IPS DF 19.7 (cell line): ENCODE measurements at regions not wholly inside any gene's neighbourhood (a gene's known extent, or its start where the extent isn't known, plus 50 kb on each side); places are given as distances from the start of the nearest gene placed in this dataset.

Source experiments
- DNase-seq: peaks from one replicate; pipeline ENCODE4 v3.0.0-alpha.2; 2013; ENCODE audit warnings: low read depth, low spot score

DNA sequence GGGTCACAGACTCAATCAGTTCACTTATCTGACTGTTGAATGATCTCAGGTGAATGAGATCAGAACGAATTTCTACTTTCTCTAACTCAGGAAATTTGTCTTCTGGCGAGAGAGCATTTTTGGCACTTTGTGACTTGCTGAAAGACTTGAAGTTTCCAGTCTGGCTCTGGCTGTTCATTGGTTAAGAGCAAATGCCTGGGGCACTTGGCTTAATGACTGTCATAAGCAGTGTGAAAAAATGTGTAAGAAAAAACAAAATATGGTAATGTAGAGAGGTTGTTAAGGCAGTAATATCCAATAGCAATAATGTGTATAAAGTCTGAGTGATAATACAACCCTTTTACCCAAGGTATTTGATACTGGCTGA, 71.3 kb upstream of the PGRMC2 start:
- no peak for DNase-seq

DNA sequence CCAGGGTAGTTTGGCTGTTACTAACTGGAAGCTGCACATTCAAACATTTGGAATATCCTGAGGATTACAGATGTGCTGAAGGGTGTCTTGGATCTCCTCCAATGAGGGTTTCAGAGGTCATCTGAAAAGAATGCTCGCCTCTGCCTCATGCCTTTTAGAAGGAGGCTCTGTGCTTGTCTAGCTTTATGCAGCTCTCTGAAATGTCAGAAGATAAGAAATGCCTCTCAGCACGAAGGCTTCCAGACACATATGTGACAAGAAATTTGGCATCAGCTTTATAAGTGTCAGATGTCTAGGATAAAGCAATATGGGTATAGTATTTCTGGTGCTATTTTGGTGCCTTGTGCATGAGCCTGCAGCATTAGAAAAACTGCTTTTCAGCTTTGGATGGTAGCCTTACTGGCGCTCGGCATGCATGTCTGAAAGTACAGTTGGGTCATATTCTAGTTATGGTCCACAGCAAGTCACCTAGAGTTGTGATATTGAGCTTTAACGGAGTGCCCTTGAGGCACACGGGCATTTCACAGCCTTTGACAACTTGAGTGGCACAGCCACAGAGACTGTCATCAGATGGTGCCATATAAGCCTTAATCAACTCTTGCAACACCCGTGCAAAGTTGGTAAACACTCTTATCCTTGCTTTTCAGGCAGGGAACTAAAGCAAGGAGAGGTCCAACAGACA, 70.8 kb upstream of the PGRMC2 start:
- no peak for DNase-seq

DNA sequence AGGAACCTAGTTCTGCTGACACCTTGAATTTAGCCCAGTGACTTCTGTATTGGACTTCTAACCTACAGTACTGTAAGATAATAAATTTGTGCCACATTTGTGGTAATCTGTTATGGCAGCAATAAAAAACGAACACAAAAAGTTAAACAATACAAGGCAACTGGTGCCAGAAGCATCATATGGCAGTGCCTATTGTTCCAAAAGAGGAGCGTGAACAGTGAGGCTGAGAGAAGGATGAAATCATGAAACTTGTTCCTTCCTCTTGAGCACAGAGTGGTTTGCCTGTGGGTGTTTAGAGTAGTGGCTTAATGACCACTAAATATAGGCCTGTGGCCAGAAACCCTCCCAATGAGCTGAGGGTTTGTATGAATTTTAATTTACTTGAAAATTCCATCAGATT, 69.7 kb upstream of the PGRMC2 start:
- no peak for DNase-seq

DNA sequence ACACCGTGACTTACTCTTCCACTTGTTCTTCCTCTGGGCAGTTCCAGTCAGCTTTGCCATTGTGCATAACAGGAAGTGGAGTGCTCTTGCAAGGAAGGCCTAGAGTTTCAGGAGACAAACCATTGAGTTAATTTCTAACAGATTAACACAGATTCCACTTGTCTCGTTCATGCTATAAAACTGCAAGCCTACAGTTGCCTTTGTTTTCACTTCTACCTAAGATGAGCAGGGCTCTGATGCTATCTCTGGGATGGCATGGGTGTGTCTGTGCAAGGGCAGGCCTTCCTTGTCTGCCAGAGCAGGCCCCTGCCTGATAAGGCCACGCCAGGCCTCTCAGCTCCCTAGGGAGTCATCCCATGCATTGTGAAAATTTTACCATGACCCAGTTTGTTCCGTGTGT, 67.7 kb upstream of the PGRMC2 start:
- no peak for DNase-seq

DNA sequence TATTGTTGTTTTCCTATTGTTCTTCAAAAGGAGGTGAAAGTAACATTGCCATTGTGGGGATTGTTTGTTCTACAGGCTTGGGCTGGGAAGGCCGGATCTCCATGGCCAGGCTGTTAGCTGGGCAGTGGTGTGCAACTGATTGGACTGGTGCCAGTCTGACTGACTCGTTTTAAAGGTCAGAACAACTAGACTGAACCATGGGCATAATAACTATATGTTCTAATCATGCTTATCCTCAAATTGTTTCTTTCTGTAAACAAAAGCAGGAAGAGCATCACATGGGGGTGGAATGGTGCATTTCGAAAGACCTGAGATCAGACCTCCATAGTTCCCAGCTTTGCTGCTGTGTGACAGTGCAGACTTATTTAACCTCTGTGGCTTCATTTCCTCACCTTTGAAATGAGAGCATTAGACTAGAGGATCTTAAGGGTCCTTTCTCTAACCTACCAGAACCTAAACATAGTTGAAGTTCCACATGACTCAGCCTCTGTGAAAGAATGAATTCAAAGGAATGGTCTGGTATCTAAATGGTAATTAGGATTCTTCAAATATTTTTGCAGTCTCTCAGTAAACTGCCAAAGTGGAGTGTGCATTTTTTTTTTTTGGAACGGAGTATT, 66.7 kb upstream of the PGRMC2 start:
- no peak for DNase-seq

DNA sequence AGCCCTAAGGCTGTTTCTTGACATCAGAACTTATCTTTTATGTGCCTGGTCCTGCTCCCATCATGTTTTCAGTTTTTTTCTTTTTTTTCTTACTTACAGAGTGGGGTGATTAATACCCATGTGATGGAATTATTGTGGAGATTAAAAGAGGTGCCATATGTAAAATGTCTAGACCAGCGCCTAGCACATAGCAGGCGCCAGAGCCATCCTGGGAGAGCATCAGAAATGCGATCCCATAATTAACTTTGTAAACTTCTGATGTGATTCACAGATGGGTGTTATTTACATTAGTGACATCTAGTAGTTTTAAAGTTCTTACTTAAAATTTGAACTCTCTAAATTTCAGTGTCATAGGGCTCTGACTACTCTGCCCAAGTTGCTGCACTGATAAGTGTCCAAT, 66.2 kb upstream of the PGRMC2 start:
- no peak for DNase-seq

DNA sequence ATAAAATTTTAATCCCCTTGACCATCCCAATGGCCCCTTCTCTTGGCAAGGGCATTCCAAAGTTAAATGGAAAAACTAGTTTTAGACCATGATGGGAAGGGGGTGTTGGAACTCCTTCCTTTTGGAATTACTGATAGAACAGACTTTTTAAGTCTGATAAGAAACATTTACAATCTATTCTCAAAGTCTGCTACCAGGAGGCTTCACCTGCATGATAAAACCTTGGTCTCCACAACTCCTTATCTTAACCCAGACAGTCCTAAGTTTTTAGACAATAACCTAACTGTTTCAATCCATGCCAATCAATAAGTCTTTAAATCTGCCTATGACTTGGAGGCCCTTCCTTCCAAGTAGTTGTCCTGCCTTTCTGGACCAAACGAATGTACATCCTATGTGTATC, 63.9 kb upstream of the PGRMC2 start:
- DNase-seq, result no peak

DNA sequence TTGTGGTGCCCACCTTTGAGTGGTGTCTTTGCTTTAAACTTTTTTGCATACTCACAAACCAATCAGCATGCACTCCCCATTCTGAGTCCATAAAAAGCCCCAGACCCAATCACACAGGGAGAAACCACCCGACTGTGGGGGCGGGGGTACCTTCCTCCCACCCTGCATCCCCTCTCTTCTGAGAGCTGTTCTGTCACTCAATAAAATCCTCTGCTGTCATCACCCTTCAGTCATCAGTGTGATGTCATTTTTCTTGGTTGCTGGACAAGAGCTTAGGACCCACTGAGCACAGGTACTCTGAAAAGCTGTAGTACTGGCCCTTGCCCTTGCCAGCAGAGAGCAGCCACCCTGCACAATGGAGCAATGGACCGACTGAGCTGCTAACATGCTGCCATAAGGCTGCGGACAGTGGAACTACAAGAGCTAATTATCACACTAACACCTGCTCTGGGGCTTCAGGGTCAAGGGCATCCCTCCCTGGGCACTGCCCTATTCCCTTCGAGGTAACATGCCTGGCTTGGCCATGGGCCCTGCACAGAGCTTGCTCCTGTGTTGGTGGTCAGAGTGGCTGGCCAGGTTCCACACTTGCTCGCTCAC, 62.9 kb upstream of the PGRMC2 start:
- DNase-seq, result no peak

DNA sequence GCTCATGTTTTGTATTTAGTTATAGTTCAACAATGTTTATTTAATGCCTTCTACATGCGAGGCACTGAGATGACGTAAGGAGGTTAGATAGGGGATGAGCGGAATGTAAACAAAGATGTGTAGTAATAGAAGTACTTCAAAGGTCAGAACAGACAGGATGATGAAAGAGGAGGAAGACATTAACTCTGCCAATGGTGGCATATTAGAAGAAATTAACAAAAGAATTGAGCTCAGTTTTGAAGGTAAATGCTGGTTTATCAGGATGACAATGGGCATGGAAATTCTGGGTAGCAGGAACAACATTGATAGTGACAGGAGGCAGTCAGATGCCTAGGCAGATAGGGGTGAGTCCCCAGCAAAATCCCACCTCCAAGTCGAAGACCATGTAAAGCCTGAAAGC, 62.3 kb upstream of the PGRMC2 start:
- DNase-seq, result peak; percentile 33

DNA sequence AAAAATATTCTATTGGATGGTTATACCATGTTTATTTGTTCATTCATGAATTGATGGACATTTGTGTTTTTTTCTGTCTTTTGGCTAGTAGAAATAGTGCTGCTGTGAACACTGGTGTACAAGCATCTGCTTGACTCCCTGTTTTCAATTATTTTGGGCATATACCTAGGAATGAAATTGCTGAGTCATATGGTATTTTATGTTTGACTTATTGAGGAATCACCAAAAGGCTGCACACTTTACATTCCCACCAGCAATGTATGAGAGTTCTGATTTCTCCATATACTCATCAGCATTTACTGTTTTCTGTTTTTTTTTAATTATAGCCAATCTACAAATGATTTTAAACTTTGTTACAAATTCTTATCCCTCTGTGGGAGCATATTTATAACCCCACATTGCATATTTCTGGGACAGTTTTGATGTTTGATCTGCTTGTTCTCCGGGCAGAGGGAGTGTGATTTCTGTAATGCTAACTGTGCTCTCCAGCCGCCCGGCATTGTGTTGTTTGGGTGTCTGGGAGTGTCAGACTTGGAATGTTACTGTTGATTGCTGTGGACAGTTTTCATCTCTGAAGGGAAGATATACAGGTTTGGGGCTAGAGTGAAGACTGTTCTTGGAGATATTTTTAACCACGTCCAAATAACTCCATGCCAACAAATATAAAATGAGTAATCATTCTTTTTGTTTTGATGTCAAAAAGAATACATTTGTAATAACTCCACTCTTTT, 60.5 kb upstream of the PGRMC2 start:
- no peak for DNase-seq

DNA sequence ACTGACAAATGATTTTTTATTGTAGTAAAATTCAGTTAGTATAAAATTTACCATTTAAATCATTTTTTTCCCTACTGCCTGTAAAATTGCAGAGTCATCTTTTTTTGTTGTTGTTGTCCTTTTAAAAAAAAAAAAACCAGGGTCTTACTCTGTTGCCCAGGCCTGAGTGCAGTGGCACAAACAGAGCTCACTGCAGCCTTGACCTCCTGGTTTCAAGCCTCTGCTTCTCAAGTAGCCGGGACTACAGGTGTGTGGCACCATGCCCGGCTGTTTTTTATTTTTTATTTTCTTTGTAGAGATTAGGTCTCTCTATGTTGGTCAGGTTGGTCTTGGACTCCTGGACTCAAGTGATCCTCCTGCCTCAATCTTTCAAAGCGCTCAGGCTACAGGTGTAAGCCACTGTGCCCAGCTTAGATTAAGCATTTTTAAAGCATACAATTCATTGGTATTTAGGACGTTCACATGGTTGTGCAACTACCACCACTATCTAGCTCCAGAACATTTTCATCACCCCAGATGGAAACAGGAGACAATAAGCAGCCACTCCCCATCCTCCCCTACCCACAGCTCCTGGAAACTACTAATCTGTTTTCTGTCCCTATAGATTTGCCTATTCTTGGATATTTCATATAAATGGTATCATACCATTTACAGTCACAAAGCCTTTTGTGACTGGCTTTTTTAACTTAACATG, 59.7 kb upstream of the PGRMC2 start:
- no peak for DNase-seq

DNA sequence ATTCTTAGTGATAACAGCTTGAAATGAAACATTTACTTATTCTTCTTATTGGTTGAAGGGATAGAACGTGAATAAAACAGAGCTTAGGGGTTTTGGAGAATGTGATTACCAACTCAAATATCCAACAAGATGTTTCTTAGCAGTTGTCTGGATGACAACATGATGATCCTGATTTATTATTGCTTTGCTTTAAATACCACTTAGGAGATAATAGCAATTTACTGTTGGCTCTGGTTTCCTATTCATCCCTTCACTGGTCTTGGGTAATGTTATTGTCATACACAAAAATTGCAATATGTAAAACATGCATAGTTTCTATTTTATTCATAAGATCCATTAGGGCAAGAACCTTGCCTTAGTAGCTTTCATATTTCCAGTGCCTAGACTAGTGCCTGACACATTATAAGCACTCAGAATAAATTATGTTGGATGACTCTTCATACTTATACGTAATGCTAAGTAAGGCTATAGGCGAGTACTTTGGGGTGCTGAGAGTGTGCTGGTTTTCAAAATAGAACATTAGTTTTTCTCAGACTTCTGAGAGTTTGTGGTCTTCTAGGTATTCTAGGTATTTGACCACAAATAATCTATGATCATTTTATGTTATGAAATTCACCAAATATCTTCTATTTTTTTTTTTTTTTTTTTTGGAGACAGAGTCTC, 58.6 kb upstream of the PGRMC2 start:
- no peak for DNase-seq

DNA sequence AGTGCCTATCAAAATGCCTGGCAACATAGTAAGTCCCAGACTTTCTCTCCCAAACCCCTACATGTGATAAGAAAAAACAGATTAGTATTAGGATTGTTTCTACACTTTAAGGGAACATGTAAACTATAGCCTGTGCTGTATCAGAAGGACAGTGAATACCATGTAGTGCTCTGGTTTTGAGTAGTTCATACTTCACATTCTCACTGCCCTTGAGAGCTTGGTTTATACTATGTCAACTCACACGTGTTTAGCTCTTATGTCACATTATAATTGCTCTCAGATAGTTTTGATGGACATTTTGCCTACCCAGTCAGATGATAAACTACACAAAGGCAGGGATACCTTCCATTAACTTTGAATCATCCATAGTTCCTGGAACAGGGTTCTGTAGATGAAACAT, 58.0 kb upstream of the PGRMC2 start:
- DNase-seq, result no peak

DNA sequence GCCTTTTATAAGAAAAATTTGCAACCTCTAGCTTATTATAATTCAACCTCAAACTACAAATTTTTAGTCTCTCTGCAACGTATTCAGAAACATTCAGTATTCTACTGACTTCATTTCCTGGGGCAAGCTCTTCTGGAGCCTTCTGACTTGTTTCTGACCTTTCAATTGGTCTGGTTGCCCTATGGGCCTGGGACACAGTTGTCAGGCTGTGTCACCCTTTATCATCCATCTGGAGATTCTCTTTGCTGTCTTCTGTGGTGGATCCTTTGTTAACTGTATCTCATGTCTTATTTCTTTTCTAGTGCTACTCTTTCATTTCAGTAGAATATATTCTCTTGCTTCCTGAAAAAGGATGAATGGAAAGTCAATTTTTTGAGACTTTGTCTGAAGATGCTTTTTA, 55.1 kb upstream of the PGRMC2 start:
- DNase-seq, result no peak

DNA sequence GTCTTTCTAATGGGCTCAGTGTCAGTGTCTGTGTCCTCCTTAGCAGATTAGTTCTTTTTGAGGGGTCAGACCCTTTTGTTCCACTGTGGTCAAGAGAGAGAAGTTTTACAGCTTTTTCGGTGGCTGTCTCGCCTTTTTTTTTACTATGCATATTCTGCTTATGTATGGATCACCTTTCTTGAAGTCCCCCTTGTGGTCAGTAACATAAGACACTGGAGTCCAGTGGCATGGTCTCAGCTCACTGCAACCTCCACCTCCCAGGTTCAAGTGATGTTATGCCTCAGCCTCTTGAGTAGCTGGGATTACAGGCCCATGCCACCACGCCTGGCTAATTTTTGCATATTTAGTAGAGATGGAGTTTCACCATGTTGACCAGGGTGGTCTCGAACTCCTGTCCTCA, 54.0 kb upstream of the PGRMC2 start:
- no peak for DNase-seq

DNA sequence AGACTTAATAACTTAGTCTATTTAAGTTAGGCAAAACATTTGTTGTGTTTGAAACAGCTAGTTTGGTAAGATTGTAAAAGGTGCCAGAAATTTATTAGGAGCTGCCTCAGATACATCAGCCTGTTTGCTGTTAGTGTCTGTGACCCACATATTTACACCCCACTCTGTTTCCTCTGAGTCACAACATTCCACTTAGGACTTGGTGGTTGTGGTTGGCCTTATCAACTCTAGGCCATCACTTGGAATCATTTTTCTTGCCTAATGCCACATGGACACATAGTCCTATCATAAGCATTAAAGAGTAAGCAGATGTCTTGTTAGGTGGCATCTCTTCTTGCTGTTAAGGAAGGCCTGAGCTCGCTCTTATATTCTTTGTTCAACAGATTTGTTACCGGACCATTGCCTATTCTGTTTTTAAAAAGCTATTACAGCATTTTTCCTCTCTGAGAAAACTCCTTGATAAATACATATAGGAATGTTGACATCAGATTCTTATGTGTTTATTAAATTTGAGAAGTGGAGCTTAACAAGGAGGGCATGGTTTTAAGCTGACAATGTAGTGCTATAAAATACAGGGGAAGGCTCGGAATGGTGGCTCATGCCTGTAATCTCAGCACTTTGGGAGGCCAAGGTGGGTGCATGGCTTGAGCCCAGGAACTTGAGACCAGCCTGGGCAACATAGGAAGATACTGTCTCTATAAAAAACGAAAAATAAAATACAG, 51.2 kb upstream of the PGRMC2 start:
- DNase-seq, result no peak

DNA sequence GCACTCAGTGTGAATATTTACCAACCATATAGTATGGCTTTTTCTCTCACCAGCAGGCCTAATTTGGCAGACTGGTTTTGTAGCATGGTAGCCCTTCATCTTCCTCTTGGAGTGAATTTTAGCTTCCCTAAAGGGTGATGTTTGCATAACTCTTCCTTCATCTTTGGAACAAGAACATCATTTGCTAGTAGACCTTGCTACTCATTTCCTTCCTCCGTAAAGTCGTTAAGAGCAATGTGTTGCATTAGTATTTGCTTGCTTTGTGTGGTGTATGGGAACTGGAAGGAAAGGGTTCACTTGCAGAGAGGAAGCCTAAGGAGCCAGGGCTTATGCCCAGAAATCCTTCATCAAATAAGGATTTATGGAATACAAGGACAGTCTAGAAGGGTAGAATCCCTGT, 50.2 kb upstream of the PGRMC2 start:
- no peak for DNase-seq
